ENCODE measurements at regions not wholly inside any gene's neighbourhood (a gene's known extent, or its start where the extent isn't known, plus 50 kb on each side); places are given as distances from the start of the nearest gene placed in this dataset.

- in situ Hi-C loops (cut with HindIII; ENCODE audit: extremely low pct_ligation_motif_present, low pct_unique_long_range_greater_than_20kb) (no loop called here), intact Hi-C loops (cut with micrococcal nuclease; ENCODE audit: unreplicated experiment) (no loop called here)
- Histone ChIP-seq H3K9ac (ENCODE audit: insufficient read depth, low read depth, low read length) (no peak overlapping the region), H3K4me2 (ENCODE audit: low read depth, low read length) (no peak overlapping the region), H3K36me3 (replicated peaks in 1 of 2; ENCODE audit: control insufficient read depth in 1 of 2, insufficient read depth in 2 of 2, low read length in 2 of 2) (no peaks in the 10 kb centered on the region), H3K4me1 (ENCODE audit: insufficient read depth, low read length) (no peaks in the 10 kb centered on the region), H2AFZ (ENCODE audit: low read length) (no peak overlapping the region), H4K20me1 (ENCODE audit: insufficient read depth, low read length) (no peaks in the 10 kb centered on the region), H3K27ac (ENCODE audit: extremely low read length, insufficient read depth, low read length) (no peak overlapping the region), H3K4me3 (replicated peaks in 1 of 3; ENCODE audit: insufficient read depth in 1 of 3, low read depth in 2 of 3, low read length in 3 of 3) (no peak overlapping the region), H3K79me2 (ENCODE audit: insufficient read depth, low read length) (no peaks in the 10 kb centered on the region), H3K9me3 (ENCODE audit: low read length) (no peaks in the 10 kb centered on the region), H3K27me3 (ENCODE audit: control insufficient read depth in 1 of 2, insufficient read depth in 2 of 2, low read length in 2 of 2) (no peaks in the 10 kb centered on the region; a peak in 1 of 5 replicates)
- DNase-seq (ENCODE audit: low spot score) (no peak), ATAC-seq (no peak; the same call in 2 of the 3 replicates), FAIRE-seq (no peak)
- BruUV-seq (replicated peaks), result no TSS peak
- CTCF ChIA-PET (ENCODE audit: low intra/inter-chr PET ratio, low total read pairs), result no interaction called here
- POLR2A ChIA-PET, result no interaction called here
- 45% methylated on average over 9 of the region's 11 CpGs for WGBS (ENCODE audit: low lambda C conversion rate)
- TF ChIP-seq ZFAT (CRISPR knock-in tag; conservative IDR thresholded peaks at IDR 0.05) (no peak), SCMH1 (CRISPR knock-in tag; IDR thresholded peaks at IDR 0.05; ENCODE audit: borderline replicate concordance) (no peak), NFAT5 (CRISPR knock-in tag; IDR thresholded peaks at IDR 0.05) (no peak)
These were observed 66.4 kb upstream of the SLC38A4 start for GRCh38 chr12:46892034-46892705.

All from HepG2 (cell line).